T1000 (cell line): ENCODE measurements at regions not wholly inside any gene's neighbourhood (a gene's known extent, or its start where the extent isn't known, plus 50 kb on each side); places are given as distances from the start of the nearest gene placed in this dataset.
"Not testable (repeated sequence)": the region's sequence is repeated elsewhere in the genome, so short reads cannot be mapped to it uniquely, and the experiment has no call there.

ENCODE experiments used
- DNase-seq: peaks from one replicate; lab custom pipeline; 2025; ENCODE audit warnings: mixed read lengths; lab: John Stamatoyannopoulos, UW

DNA sequence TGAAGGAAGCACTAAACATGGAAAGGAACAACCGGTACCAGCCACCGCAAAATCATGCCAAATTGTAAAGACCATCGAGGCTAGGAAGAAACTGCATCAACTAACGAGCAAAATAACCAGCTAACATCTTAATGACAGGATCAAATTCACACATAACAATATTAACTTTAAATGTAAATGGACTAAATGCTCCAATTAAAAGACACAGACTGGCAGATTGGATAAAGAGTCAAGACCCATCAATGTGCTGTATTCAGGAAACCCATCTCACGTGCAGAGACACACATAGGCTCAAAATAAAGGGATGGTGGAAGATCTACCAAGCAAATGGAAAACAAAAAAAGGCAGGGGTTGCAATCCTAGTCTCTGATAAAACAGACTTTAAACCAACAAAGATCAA is 206.3 kb downstream of the SLC38A4 start:
- not testable (repeated sequence) for DNase-seq

GRCh38 chr12:46617737-46618136 is 208.1 kb downstream of the SLC38A4 start:
- DNase-seq, result not testable (repeated sequence)

GRCh38 chr12:46617167-46617566 is 208.6 kb downstream of the SLC38A4 start:
- no peak for DNase-seq

DNA sequence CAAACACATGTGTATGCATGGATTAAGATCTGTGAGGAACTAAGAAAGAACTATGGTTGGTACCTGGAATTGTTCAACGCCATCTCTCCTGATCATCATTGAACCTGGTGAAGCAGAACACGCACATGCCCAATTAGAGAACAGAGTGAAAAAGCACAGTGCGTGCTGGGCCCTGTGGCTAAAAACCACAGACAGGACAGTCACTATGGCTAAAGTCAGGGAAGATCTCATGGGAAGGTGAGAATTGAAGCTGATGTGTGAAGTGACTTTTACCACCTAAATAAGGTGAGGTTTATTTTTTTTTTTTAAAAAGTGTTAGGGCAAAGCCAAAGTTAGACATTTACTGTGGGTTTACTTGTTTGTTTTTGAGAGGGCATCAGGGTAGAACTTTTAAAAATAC is 215.0 kb downstream of the SLC38A4 start:
- DNase-seq, result no peak

DNA sequence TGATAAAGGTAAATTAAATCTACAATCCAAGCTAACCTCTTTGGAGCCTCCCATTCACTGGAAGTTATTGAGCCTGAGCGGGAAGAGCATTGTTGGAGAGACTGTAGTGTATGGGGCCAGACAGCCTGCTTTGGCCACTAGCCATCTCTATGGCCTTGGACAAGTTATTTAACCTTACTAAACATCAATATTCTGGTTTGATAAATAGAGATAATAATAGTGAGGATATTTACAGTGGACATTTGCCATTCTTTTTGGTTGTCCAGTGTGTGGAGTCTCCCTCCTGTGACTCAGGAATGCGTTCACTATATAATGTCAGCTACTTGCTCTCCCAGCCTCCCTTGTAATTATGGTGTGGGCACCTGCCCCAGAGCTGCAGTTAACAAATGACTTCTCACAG is 216.1 kb downstream of the SLC38A4 start:
- DNase-seq, result no peak

GRCh38 chr12:46609273-46609623 is 216.5 kb downstream of the SLC38A4 start:
- no peak for DNase-seq

- no peak for DNase-seq
These were observed 217.1 kb downstream of the SLC38A4 start for GRCh38 chr12:46608431-46609272.

- DNase-seq, result no peak
These were observed 221.1 kb downstream of the SLC38A4 start for GRCh38 chr12:46604684-46605083.

DNA sequence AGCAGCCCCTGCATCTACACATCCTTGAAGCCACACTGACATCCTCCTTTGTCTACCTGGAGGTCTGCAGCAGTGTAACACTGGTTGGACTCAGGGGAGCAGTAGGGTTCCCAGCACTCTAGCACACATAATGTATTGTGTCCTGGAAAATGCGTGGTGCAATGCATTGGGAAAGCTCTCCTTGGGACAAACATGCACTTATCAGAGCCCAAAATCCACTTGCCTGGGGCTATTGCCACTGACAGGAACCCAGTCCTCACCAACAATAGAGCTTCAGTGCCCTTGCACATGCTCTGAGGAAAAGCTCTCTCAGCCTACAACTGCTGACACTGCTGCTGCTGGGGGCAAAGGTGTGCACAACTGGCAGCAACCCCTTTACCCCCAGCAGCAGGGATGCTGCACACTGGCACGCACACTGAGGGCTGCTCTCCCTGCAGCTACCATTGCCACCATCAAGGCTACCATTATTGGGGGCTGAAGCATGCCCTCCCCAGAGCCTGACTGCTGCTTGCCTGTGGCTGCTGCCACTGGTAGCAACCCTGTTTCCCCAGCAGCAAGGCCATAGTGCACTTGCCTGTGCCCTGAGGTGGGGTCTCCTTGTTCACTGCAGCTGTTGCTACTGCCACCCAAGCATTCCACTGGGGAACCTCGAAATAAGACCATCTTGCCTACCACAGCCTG is 221.9 kb downstream of the SLC38A4 start:
- DNase-seq, result no peak

- DNase-seq, result no peak
These were observed 223.3 kb downstream of the SLC38A4 start for GRCh38 chr12:46602474-46602873.

DNA sequence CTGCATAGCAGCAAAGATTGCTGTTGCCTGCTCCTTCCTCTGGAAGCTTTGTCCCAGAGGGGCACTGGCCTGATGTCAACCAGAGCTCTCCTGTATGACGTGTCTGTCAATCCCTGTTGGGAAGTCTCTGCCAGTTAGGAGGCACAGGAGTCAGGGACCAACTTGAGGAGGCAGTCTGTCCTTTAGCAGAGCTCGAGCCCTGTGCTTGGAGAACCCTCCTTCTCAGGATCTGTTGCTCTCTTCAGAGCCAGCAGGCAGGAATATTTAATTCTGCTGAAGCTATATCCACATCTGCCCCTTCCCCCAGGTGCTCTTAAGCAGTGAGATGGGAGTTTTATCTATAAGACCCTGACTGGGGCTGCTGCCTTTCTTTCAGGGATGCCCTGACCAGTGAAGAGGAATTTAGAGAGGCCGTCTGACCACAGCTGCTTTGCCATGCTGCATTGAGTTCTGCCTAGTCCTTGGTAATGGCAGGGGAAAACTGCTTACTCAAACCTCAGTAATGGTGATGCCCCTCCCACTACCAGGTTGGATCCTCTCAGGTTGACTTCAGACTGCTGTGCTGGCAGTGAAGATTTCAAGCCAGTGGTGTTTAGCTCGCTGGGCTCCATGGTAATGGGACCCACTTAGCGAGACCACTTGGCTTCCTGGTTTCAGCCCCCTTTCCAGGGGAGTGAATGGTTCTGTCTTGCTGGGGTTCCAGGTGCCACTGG is 218.6 kb upstream of the SLC38A2 start:
- DNase-seq, result no peak

DNA sequence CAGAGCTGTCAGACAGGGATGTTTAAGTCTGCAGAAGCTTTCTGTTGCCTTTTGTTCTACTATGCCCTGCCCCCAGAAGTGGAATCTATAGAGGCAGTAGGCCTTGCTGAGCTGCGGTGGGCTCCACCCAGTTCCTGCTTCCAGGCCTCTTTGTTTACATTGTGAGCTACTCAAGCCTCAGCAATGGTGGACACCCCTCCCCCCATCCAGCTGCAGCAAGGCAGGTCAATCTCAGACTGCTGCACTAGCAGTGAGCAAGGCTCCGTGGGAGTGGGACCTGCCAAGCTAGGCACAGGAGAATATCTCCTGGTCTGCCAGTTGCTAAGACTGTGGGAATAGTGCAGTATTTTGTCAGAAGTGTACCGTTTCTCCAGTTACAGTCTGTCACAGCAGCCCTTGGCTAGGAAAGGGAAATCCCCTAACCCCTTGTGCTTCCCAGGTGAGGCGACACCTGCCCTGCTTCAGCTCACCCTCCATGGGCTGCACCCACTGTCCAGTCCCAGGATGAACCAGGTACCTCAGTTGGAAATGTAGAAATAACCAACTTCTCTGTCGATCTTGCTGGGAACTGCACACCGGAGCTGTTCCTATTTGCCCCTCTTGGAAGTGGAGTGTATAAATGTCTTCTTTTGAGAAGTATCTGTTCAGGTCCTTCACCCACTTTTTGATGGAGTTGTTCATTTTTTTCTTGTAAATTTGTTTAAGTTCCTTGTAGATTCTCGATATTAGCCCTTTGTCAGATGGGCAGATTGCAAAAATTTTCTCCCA is 213.5 kb upstream of the SLC38A2 start:
- DNase-seq, result peak; percentile 9

GRCh38 chr12:46584098-46584497 is 211.5 kb upstream of the SLC38A2 start:
- DNase-seq, result not testable (repeated sequence)

DNA sequence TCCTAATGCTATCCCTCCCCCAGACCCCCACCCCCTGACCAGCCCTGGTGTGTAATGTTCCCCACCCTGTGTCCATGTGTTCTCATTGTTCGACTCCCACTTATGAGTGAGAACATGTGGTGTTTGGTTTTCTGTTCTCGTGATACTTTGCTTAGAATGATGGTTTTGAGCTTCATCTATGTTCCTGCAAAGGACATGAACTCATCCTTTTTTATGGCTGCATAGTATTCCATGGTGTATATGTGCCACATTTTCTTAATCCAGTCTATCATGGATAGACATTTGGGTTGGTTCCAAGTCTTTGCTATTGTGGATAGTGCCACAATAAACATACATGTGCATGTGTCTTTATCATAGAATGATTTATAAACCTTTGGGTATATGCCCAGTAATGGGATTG is 209.4 kb upstream of the SLC38A2 start:
- DNase-seq, result not testable (repeated sequence)

- no peak for DNase-seq
These were observed 207.9 kb upstream of the SLC38A2 start for GRCh38 chr12:46580445-46580844.

- no peak for DNase-seq
These were observed 206.9 kb upstream of the SLC38A2 start for GRCh38 chr12:46579474-46579873.

DNA sequence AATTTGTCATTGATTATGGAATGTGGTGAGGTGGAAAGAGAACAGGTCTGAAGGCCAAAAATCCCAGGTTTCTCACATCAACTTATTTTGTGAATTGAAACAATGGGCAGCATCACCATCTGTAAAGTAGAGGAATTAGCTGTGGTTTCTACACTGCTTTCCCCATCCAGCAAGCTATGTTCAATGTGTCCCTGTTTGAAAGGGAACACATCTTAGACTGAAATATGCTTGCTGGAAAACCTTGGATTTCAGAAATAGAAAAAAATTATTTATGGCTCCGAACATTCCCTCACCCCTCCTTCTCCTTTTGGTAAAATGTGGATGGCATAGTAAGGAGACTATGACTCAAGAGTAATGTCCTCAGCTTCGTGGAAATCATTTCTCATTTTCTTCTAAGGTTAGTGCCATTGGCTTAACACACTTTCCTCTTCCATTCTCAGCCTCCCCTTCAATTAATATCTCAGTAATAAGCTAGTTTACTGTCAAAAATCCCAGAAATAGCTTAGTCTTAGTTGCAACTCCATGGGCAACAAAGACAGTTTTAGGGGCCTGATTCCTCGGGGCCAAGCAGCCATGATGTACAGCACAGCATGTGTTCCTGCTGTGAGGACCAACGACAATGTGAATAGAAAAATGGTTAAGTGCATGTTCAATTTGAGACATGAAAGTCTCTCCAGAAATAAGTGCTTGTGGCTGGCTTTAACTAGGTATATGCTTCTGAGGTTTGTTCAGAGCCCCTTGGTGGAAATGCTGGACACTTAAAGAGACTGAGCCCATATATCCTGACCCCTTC is 205.8 kb upstream of the SLC38A2 start:
- DNase-seq, result no peak

DNA sequence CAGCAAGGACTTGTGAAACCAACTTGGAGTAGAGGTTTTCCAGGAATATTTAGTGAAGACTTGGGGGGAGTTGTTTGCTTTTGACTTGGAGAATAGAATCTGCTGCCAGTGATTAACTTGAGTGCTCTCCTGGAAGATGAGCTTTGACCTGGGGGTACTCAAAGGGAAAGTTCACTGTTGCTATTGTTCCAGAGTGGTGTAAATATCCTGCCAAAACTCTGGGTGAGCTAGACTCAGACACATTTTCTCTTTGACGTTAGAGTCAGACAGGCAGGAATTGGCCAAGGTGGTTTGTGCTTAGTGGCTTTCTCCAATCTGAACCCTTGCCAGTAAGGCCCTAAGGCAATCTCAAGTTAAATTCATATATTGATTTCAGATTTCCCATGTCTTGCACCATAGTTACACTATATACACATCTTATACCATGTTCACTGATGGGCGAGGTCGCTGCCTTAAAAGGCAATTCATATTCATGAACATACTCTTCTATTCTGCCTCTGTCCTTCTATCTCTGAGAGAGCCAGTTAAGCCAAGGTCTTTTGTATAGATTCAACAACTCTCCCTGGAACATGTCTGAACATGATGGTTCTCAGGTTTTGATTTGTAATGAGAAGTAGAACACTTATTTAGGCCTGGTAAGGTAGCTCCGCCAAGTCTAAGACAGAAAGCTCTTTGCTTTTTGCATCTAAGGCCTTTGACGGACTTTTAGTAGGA is 204.6 kb upstream of the SLC38A2 start:
- DNase-seq, result no peak

- no peak for DNase-seq
These were observed 202.3 kb upstream of the SLC38A2 start for GRCh38 chr12:46574847-46575246.

DNA sequence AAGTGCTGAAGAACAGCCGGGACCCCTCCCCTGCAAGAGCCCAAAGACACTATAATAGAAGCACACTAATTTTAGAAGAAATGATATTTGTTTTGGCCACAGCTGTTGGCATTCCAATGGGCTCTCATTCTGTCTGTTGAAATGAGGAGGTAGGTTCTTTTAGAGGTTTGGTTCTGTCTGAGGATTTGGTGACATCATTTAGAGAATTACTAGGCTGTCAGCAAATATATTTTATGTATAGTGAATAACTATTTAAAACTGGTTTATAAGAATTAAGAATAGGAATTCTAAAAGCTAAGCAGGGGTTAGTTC is 200.7 kb upstream of the SLC38A2 start:
- no peak for DNase-seq
